WTC11 (cell line): ENCODE measurements at regions not wholly inside any gene's neighbourhood (a gene's known extent, or its start where the extent isn't known, plus 50 kb on each side); places are given as distances from the start of the nearest gene placed in this dataset.

ENCODE experiments used
- ATAC-seq: fragments of 200-7000 bp; cut with Tn5 transposase; 2 replicates; pipeline ENCODE4 v1.10.0; 2021; ENCODE audit warnings: mild to moderate bottlenecking, moderate library complexity
- CTCF ChIA-PET: fragments of 300-600 bp; sonication (Branson Sonifier 250); formaldehyde crosslinking; loops from one replicate; lab custom pipeline; 2021; ENCODE audit warnings: antibody characterized with exemption; lab: Charles Lee
- POLR2A ChIA-PET: fragments of 350-600 bp; sonication (Branson Sonifier 250); formaldehyde crosslinking; loops from one replicate; lab custom pipeline; 2021; ENCODE audit warnings: antibody characterized with exemption; lab: Charles Lee
- DNase-seq: peaks from one replicate; pipeline ENCODE4 v3.0.0; 2021; ENCODE audit warnings: low spot score
- H3K27ac Mint-ChIP-seq: 2 replicates; pipeline ENCODE4 v1.8.0; 2021; ENCODE audit warnings: mixed read lengths
- H3K27me3 Mint-ChIP-seq: 2 replicates; pipeline ENCODE4 v1.8.0; 2021; ENCODE audit warnings: low read depth, mild to moderate bottlenecking, moderate library complexity, mixed read lengths
- H3K36me3 Mint-ChIP-seq: 2 replicates; pipeline ENCODE4 v1.8.0; 2021; ENCODE audit warnings: mixed read lengths
- H3K4me1 Mint-ChIP-seq: 2 replicates; pipeline ENCODE4 v1.8.0; 2022; ENCODE audit warnings: mixed read lengths
- H3K4me3 Mint-ChIP-seq: 2 replicates; pipeline ENCODE4 v1.8.0; 2021; ENCODE audit warnings: mild to moderate bottlenecking, moderate library complexity, mixed read lengths
- H3K9me3 Mint-ChIP-seq: 2 replicates; pipeline ENCODE4 v1.8.0; 2021; ENCODE audit warnings: mixed read lengths
- ATF2 ChIP-seq: sonication (generic); formaldehyde crosslinking; IDR thresholded peaks from 2 replicates; pipeline ENCODE4 v1.8.1; 2022; ENCODE audit warnings: low read depth, missing genetic modification reagents, borderline replicate concordance
- CBFB ChIP-seq: sonication (generic); formaldehyde crosslinking; IDR thresholded peaks from 2 replicates; pipeline ENCODE4 v1.8.1; 2022; ENCODE audit warnings: mild to moderate bottlenecking, low read depth, missing genetic modification reagents
- CREB1 ChIP-seq: sonication (generic); formaldehyde crosslinking; IDR thresholded peaks from 2 replicates; pipeline ENCODE4 v1.8.0; 2023; ENCODE audit warnings: mild to moderate bottlenecking, missing genetic modification reagents
- ESRRA ChIP-seq: sonication (generic); formaldehyde crosslinking; IDR thresholded peaks from 2 replicates; pipeline ENCODE4 v1.8.1; 2022; ENCODE audit warnings: mild to moderate bottlenecking, missing genetic modification reagents, borderline replicate concordance
- GABPB1 ChIP-seq: sonication (generic); formaldehyde crosslinking; IDR thresholded peaks from 2 replicates; pipeline ENCODE4 v1.8.1; 2023; ENCODE audit warnings: mild to moderate bottlenecking, missing genetic modification reagents
- GRHL2 ChIP-seq: fragments of 250-450 bp; sonication (Bioruptor Pico); IDR thresholded peaks from 2 replicates; pipeline ENCODE4 v1.8.0; 2022; ENCODE audit warnings: mild to moderate bottlenecking, moderate library complexity; ENCODE audit not compliant: insufficient replicate concordance, severe bottlenecking
- JUN ChIP-seq: sonication (generic); formaldehyde crosslinking; IDR thresholded peaks from 2 replicates; pipeline ENCODE4 v1.8.0; 2023; ENCODE audit warnings: mild to moderate bottlenecking, missing genetic modification reagents
- KAT7 ChIP-seq: sonication (generic); formaldehyde crosslinking; IDR thresholded peaks from 2 replicates; pipeline ENCODE4 v1.8.1; 2023; ENCODE audit warnings: missing genetic modification reagents, mild to moderate bottlenecking, borderline replicate concordance
- NFE2L1 ChIP-seq: sonication (generic); formaldehyde crosslinking; IDR thresholded peaks from 2 replicates; pipeline ENCODE4 v1.8.1; 2023; ENCODE audit warnings: missing genetic modification reagents
- SOX15 ChIP-seq: fragments of 250-450 bp; sonication (Bioruptor Pico); IDR thresholded peaks from 2 replicates; pipeline ENCODE4 v1.9.0; 2021; ENCODE audit warnings: mild to moderate bottlenecking
- SP1 ChIP-seq: sonication (generic); formaldehyde crosslinking; conservative IDR thresholded peaks from 2 replicates; pipeline ENCODE4 v1.8.1; 2022; ENCODE audit warnings: missing genetic modification reagents
- TCF7 ChIP-seq: sonication (generic); formaldehyde crosslinking; IDR thresholded peaks from 2 replicates; pipeline ENCODE4 v1.8.0; 2022; ENCODE audit warnings: mild to moderate bottlenecking, low read depth, missing genetic modification reagents, moderate library complexity
- TEAD1 ChIP-seq: sonication (generic); formaldehyde crosslinking; IDR thresholded peaks from 2 replicates; pipeline ENCODE4 v1.8.0; 2022; ENCODE audit warnings: mild to moderate bottlenecking, missing genetic modification reagents
- TEAD4 ChIP-seq: sonication (generic); formaldehyde crosslinking; IDR thresholded peaks from 2 replicates; pipeline ENCODE4 v1.8.0; 2022; ENCODE audit warnings: mild to moderate bottlenecking, missing genetic modification reagents
- ZBTB21 ChIP-seq: sonication (generic); formaldehyde crosslinking; IDR thresholded peaks from 2 replicates; pipeline ENCODE4 v1.8.1; 2023; ENCODE audit warnings: mild to moderate bottlenecking, missing genetic modification reagents, borderline replicate concordance
- ZNF138 ChIP-seq: sonication (generic); formaldehyde crosslinking; conservative IDR thresholded peaks from 2 replicates; pipeline ENCODE4 v1.8.1; 2022; ENCODE audit warnings: mild to moderate bottlenecking, moderate library complexity, missing genetic modification reagents
- ZNF416 ChIP-seq: fragments of 250-450 bp; sonication (Bioruptor Pico); IDR thresholded peaks from 2 replicates; pipeline ENCODE4 v1.9.0; 2021; ENCODE audit warnings: mild to moderate bottlenecking, inconsistent platforms
- ZNF425 ChIP-seq: fragments of 250-450 bp; sonication (Bioruptor Pico); conservative IDR thresholded peaks from 2 replicates; pipeline ENCODE4 v1.9.0; 2021; ENCODE audit warnings: mild to moderate bottlenecking
- TF ChIP-seq, protein P1 (sequence below): sonication (generic); formaldehyde crosslinking; IDR thresholded peaks from 2 replicates; pipeline ENCODE4 v1.8.0; 2022; ENCODE audit warnings: mild to moderate bottlenecking, missing genetic modification reagents
- TF ChIP-seq, protein P2 (sequence below): sonication (generic); formaldehyde crosslinking; IDR thresholded peaks from 2 replicates; pipeline ENCODE4 v1.8.1; 2022; ENCODE audit warnings: missing genetic modification reagents, borderline replicate concordance
- TF ChIP-seq, protein P3 (sequence below): fragments of 250-450 bp; sonication (Bioruptor Pico); IDR thresholded peaks from 2 replicates; pipeline ENCODE4 v1.8.0; 2021; ENCODE audit warnings: mild to moderate bottlenecking

DNA sequence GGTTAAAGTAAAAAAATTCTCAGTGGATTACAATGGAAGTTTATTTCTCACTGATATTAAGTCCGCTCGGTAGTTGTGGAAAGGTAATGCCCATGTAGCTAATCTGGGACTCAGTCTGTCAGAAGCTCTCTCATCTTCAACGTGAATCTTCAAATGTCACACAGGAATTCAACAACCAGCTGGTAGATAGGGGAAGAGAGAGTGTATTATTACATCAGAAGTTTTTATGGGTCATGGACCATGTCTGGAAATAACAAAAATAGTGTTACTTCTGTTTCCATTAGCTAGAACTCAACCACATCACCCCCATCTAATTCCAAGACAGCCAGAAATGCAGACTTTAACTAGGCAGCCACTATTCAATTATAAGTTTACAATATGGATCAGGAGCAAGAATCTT lies 506.1 kb upstream of the HTR2C start:
- Mint-ChIP-seq H3K27me3 (no peaks in the 10 kb centered on the region), H3K36me3 (no peaks in the 10 kb centered on the region), H3K4me1 (peaks cover 25% of the 10 kb centered on the region), H3K9me3 (no peaks in the 10 kb centered on the region), H3K4me3 (no peak overlapping the region), H3K27ac (no peak overlapping the region)
- TF ChIP-seq ESRRA = no peak
- no peak for TF ChIP-seq SOX15 (CRISPR knock-in tag)
- TF ChIP-seq CBFB (CRISPR knock-in tag) = no peak
- no peak for ATAC-seq
- CTCF ChIA-PET = no interaction called here
- no peak for DNase-seq
- POLR2A ChIA-PET = no interaction called here

- Mint-ChIP-seq H3K27me3 (no peaks in the 10 kb centered on the region), H3K9me3 (no peaks in the 10 kb centered on the region), H3K4me1 (peaks cover 49% of the 10 kb centered on the region), H3K27ac (no peak overlapping the region), H3K36me3 (peaks cover 9% of the 10 kb centered on the region; the same call in 1 of the 2 replicates), H3K4me3 (peak overlapping the region; percentile 20; the same call in 1 of the 2 replicates)
- CTCF ChIA-PET = interaction anchor here (0.7 to 1.4 kb wide), 3 partner anchors 22 to 513 kb away, joined by 3 read pairs; no protein-coding TSS in a partner anchor
- no peak for DNase-seq
- POLR2A ChIA-PET = no interaction called here
- no peak for ATAC-seq
- TF ChIP-seq ZBTB21 (CRISPR knock-in tag) = no peak
- no peak for TF ChIP-seq ATF2
- no peak for TF ChIP-seq TCF7 (CRISPR knock-in tag)
- TF ChIP-seq, protein P1, sequence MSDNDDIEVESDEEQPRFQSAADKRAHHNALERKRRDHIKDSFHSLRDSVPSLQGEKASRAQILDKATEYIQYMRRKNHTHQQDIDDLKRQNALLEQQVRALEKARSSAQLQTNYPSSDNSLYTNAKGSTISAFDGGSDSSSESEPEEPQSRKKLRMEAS = no peak
- no peak for TF ChIP-seq TEAD1
- TF ChIP-seq ZNF416 (CRISPR knock-in tag) = no peak
- TF ChIP-seq, protein P2, sequence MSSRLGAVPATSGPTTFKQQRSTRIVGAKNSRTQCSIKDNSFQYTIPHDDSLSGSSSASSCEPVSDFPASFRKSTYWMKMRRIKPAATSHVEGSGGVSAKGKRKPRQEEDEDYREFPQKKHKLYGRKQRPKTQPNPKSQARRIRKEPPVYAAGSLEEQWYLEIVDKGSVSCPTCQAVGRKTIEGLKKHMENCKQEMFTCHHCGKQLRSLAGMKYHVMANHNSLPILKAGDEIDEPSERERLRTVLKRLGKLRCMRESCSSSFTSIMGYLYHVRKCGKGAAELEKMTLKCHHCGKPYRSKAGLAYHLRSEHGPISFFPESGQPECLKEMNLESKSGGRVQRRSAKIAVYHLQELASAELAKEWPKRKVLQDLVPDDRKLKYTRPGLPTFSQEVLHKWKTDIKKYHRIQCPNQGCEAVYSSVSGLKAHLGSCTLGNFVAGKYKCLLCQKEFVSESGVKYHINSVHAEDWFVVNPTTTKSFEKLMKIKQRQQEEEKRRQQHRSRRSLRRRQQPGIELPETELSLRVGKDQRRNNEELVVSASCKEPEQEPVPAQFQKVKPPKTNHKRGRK (CRISPR knock-in tag) = no peak
- TF ChIP-seq ESRRA = no peak
- TF ChIP-seq SP1 = no peak
- TF ChIP-seq TEAD4 (CRISPR knock-in tag) = no peak
- TF ChIP-seq JUN = no peak
- TF ChIP-seq GRHL2 (CRISPR knock-in tag) = no peak
- TF ChIP-seq, protein P3, sequence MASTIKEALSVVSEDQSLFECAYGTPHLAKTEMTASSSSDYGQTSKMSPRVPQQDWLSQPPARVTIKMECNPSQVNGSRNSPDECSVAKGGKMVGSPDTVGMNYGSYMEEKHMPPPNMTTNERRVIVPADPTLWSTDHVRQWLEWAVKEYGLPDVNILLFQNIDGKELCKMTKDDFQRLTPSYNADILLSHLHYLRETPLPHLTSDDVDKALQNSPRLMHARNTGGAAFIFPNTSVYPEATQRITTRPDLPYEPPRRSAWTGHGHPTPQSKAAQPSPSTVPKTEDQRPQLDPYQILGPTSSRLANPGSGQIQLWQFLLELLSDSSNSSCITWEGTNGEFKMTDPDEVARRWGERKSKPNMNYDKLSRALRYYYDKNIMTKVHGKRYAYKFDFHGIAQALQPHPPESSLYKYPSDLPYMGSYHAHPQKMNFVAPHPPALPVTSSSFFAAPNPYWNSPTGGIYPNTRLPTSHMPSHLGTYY (CRISPR knock-in tag) = no peak
- no peak for TF ChIP-seq KAT7 (CRISPR knock-in tag)
- TF ChIP-seq ZNF425 (CRISPR knock-in tag) = no peak
- no peak for TF ChIP-seq GABPB1
- no peak for TF ChIP-seq CREB1 (CRISPR knock-in tag)
- TF ChIP-seq ZNF138 (CRISPR knock-in tag) = no peak
- TF ChIP-seq NFE2L1 (CRISPR knock-in tag) = no peak
Measured at GRCh38 chrX:114075073-114075673, 508.7 kb upstream of the HTR2C start.
